DMS153 (cell line): ENCODE measurements at regions not wholly inside any gene's neighbourhood (a gene's known extent, or its start where the extent isn't known, plus 50 kb on each side); places are given as distances from the start of the nearest gene placed in this dataset.
A peak's percentile ranks its signal among the peaks of the same experiment; 100 is the strongest.

Source experiments
- DNase-seq: peaks from one replicate; lab custom pipeline; 2025; lab: John Stamatoyannopoulos, UW

GRCh38 chr7:67764289-67764688 is 767.7 kb downstream of the TYW1 start:
- DNase-seq, result no peak

- no peak for DNase-seq
Observed at GRCh38 chr7:67765481-67766175, 769.0 kb downstream of the TYW1 start.

- DNase-seq, result no peak
Observed at GRCh38 chr7:67766906-67767410, 770.3 kb downstream of the TYW1 start.

GRCh38 chr7:67771846-67772605 is 775.4 kb downstream of the TYW1 start:
- no peak for DNase-seq

- no peak for DNase-seq
Observed at GRCh38 chr7:67773081-67773480, 776.4 kb downstream of the TYW1 start.

- DNase-seq, result no peak
Observed at GRCh38 chr7:67777119-67777518, 780.5 kb downstream of the TYW1 start.

GRCh38 chr7:67781841-67782240 is 785.2 kb downstream of the TYW1 start:
- DNase-seq, result no peak

GRCh38 chr7:67786021-67786420 is 789.4 kb downstream of the TYW1 start:
- peak; percentile 14 for DNase-seq

- no peak for DNase-seq
Observed at GRCh38 chr7:67788669-67789068, 792.0 kb downstream of the TYW1 start.

GRCh38 chr7:67791918-67792317 is 795.3 kb downstream of the TYW1 start:
- no peak for DNase-seq

GRCh38 chr7:67794544-67794943 is 797.9 kb downstream of the TYW1 start:
- DNase-seq, result no peak

- DNase-seq, result no peak
Observed at GRCh38 chr7:67803789-67804188, 807.2 kb downstream of the TYW1 start.

- DNase-seq, result no peak
Observed at GRCh38 chr7:67805921-67806471, 809.4 kb downstream of the TYW1 start.

GRCh38 chr7:67807826-67808225 is 811.2 kb downstream of the TYW1 start:
- no peak for DNase-seq

- no peak for DNase-seq
Observed at GRCh38 chr7:67809586-67809985, 813.0 kb downstream of the TYW1 start.

- no peak for DNase-seq
Observed at GRCh38 chr7:67813621-67814292, 817.1 kb downstream of the TYW1 start.

- DNase-seq, result no peak
Observed at GRCh38 chr7:67817481-67817880, 820.8 kb downstream of the TYW1 start.

GRCh38 chr7:67821116-67821515 is 824.5 kb downstream of the TYW1 start:
- DNase-seq, result no peak

GRCh38 chr7:67823345-67823744 is 826.7 kb downstream of the TYW1 start:
- no peak for DNase-seq

GRCh38 chr7:67825356-67825755 is 828.7 kb downstream of the TYW1 start:
- no peak for DNase-seq

GRCh38 chr7:67841896-67842295 is 845.3 kb downstream of the TYW1 start:
- DNase-seq, result no peak

- no peak for DNase-seq
Observed at GRCh38 chr7:67842571-67842970, 845.9 kb downstream of the TYW1 start.
